Fibroblast of mammary gland (primary cell): ENCODE measurements at regions not wholly inside any gene's neighbourhood (a gene's known extent, or its start where the extent isn't known, plus 50 kb on each side); places are given as distances from the start of the nearest gene placed in this dataset.

Source experiments
- DNase-seq: peaks from one replicate; pipeline ENCODE4 v3.0.0-alpha.2; 2010; ENCODE audit warnings: low read depth
- H3K4me3 ChIP-seq: 2 replicates; pipeline ENCODE4 v1.5.1; 2011; ENCODE audit warnings: low read depth, mild to moderate bottlenecking, low read length, moderate library complexity; ENCODE audit not compliant: control insufficient read depth
- TF ChIP-seq, protein P1 (sequence below): conservative IDR thresholded peaks from 2 replicates; pipeline ENCODE4 v1.5.1; 2011; ENCODE audit warnings: low read depth, low read length, inconsistent platforms; ENCODE audit not compliant: control insufficient read depth, insufficient read depth

DNA sequence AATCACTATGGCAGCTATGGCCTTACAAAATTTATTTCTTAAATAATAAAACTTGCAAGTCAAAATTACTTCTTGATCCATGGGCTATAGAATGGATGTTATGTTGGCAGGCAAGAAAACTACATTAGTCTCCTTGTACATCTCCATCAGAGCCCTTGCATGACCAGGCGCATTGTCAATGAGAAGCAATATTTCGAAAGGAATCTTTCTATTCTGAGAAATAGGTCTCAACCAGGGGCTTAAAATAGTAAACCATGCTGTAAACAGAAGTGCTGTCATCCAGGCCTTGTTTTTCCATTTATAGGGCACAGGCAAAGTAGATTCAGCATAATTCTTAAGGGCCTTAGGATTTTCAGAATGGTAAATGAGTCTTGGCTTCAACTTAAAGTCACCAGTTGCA is 220.1 kb downstream of the SREK1 start:
- TF ChIP-seq, protein P1, sequence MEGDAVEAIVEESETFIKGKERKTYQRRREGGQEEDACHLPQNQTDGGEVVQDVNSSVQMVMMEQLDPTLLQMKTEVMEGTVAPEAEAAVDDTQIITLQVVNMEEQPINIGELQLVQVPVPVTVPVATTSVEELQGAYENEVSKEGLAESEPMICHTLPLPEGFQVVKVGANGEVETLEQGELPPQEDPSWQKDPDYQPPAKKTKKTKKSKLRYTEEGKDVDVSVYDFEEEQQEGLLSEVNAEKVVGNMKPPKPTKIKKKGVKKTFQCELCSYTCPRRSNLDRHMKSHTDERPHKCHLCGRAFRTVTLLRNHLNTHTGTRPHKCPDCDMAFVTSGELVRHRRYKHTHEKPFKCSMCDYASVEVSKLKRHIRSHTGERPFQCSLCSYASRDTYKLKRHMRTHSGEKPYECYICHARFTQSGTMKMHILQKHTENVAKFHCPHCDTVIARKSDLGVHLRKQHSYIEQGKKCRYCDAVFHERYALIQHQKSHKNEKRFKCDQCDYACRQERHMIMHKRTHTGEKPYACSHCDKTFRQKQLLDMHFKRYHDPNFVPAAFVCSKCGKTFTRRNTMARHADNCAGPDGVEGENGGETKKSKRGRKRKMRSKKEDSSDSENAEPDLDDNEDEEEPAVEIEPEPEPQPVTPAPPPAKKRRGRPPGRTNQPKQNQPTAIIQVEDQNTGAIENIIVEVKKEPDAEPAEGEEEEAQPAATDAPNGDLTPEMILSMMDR = no peak
- DNase-seq = no peak
- H3K4me3 ChIP-seq = no peak overlapping the region

DNA sequence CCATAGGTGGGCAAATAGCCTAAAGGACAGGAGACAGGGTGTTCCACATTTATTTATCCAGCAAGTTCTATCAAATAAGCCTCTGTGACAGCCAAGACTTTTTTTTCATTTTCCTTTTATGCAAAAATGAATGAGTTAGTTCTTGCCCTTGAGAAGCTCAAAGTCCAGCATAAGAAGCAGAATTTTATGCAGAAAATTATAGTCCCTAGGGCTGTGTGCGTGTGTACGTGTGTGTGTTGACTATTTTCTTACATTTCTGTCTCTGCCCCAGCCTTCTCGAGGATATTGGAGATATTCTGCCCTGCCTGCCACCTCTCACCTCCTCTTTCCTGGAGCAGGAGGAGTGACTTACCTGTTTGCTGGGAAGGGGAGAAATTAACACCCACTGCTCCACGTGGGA is 221.9 kb downstream of the SREK1 start:
- TF ChIP-seq, protein P1 = no peak
- no peak for DNase-seq
- no peak overlapping the region for H3K4me3 ChIP-seq

DNA sequence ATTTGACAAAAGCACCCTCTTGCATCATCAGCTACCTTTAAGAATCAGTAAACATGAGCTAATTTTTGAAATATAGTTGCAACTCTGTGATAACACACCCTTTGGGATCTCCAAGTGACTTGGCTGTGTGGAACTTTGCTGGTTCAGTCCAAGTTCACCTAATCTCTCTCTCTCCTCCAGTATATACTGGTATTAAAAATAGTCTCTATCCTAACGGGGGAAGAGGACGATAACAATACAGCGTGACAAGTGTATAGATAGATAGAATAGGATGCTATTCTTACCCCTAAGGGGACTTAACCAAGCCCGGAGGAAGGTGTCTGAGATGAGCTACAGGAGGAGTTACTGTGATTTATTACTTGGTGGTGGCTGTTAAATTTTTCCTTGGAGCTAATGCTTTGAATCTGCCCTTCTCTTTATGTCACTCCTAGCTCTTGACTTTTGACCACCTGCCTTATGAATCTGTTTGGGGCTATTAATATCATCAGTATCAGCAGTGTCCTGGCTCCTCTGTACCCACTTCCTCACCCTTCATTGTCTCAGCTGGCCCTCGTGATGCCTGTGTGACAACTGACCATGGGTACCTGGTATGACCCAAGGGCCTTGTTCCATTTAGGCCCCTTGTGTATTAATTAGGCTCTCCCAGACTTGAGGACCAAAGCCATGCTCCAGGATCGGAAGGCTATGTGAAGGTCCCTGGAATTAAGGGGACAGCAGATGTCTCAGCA is 223.9 kb downstream of the SREK1 start:
- no peak overlapping the region for H3K4me3 ChIP-seq
- no peak for DNase-seq
- TF ChIP-seq, protein P1 = no peak

- TF ChIP-seq, protein P1 = no peak
- DNase-seq = no peak
- H3K4me3 ChIP-seq = no peak overlapping the region
Observed at GRCh38 chr5:66368811-66369210, 224.7 kb downstream of the SREK1 start.

DNA sequence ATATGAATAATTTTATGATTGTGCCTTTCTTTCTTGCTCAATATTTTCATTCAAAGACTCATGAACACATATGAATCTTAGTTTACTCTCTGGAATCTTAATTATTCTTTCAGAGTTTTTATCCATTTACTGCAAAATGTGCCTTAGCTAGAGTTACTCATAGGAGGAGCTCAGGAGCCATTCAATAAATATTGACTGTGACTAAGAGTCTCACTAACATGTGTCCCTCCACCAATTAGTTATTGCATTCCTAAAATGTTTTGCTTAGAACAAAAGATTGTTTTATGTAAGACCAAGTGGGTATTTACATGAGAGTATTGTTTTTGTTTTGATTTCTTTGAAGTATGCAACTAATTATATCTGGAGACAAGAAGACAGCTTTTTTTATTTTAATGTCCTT is 218.4 kb upstream of the MAST4 start:
- H3K4me3 ChIP-seq = no peak overlapping the region
- TF ChIP-seq, protein P1 = no peak
- DNase-seq = no peak

DNA sequence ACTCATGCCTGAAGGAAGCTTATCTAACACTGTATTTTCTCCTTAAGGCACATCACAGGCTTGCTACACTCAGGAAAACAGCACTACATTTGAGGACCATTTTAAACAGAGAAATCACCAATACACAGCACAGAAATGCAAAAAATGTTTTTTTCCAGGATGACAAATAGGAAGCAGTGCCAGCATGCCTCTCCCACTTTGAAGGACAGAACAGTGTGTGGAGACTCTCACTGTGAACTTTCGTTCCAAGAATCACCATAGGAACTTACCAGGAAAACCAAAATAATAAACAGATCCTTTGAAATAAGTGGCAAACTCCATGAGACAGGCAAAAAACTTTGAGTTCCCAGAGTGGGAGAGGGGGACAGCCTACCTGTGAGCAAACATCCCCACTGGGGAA is 217.8 kb upstream of the MAST4 start:
- no peak for DNase-seq
- TF ChIP-seq, protein P1 = no peak
- H3K4me3 ChIP-seq = no peak overlapping the region
